NB4 (cell line): ENCODE measurements at regions not wholly inside any gene's neighbourhood (a gene's known extent, or its start where the extent isn't known, plus 50 kb on each side); places are given as distances from the start of the nearest gene placed in this dataset.

Experiments
- MYC ChIP-seq: IDR thresholded peaks from 2 replicates; pipeline ENCODE4 v1.6.1; 2011; ENCODE audit warnings: low read depth, low read length
- POLR2A ChIP-seq: IDR thresholded peaks from 2 replicates; pipeline ENCODE4 v1.6.1; 2011; ENCODE audit warnings: mild to moderate bottlenecking; ENCODE audit not compliant: insufficient read length; ENCODE audit errors: extremely low read depth
- TF ChIP-seq, protein P1 (sequence below): IDR thresholded peaks from one replicate; pipeline ENCODE4 v1.5.1; 2012; ENCODE audit warnings: low read depth, low read length
- TF ChIP-seq, protein P2 (sequence below): IDR thresholded peaks from 2 replicates; pipeline ENCODE4 v1.6.1; 2011; ENCODE audit warnings: low read depth, low read length

DNA sequence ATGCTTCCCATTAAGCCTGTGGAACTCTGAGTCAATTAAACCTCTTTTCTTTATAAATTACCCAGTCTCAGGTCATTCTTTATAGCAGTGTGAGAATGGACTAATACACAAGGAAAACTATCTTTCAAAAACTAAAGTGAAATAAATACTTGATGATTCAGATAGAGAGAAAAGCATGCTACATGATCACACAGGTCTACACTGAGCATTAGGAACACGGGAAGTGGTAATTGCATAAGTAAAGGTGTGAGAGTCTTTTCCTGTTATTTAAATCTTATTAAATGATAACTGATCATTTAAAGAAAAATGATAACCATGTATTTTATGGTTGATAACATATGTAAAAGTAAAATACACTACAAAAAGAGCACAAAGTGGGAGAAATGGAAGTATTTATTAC is 812.0 kb upstream of the RAB6C start:
- TF ChIP-seq, protein P1, sequence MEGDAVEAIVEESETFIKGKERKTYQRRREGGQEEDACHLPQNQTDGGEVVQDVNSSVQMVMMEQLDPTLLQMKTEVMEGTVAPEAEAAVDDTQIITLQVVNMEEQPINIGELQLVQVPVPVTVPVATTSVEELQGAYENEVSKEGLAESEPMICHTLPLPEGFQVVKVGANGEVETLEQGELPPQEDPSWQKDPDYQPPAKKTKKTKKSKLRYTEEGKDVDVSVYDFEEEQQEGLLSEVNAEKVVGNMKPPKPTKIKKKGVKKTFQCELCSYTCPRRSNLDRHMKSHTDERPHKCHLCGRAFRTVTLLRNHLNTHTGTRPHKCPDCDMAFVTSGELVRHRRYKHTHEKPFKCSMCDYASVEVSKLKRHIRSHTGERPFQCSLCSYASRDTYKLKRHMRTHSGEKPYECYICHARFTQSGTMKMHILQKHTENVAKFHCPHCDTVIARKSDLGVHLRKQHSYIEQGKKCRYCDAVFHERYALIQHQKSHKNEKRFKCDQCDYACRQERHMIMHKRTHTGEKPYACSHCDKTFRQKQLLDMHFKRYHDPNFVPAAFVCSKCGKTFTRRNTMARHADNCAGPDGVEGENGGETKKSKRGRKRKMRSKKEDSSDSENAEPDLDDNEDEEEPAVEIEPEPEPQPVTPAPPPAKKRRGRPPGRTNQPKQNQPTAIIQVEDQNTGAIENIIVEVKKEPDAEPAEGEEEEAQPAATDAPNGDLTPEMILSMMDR, result no peak
- no peak for TF ChIP-seq POLR2A
- TF ChIP-seq, protein P2, sequence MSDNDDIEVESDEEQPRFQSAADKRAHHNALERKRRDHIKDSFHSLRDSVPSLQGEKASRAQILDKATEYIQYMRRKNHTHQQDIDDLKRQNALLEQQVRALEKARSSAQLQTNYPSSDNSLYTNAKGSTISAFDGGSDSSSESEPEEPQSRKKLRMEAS, result no peak
- no peak for TF ChIP-seq MYC
